ENCODE measurements at regions not wholly inside any gene's neighbourhood (a gene's known extent, or its start where the extent isn't known, plus 50 kb on each side); places are given as distances from the start of the nearest gene placed in this dataset.

- Histone ChIP-seq H3K27me3 (ENCODE audit: control insufficient read depth in 1 of 2, insufficient read depth in 2 of 2, low read length in 2 of 2) (0 out of 5 replicates have a peak, but pooled peaks cover 0 to 3% of the 10 kb centered on the region in 2 experiments), H3K36me3 (replicated peaks in 1 of 2; ENCODE audit: control insufficient read depth in 1 of 2, insufficient read depth in 2 of 2, low read length in 2 of 2) (no peaks in the 10 kb centered on the region), H4K20me1 (ENCODE audit: insufficient read depth, low read length) (no peaks in the 10 kb centered on the region), H3K4me1 (ENCODE audit: insufficient read depth, low read length) (no peaks in the 10 kb centered on the region), H3K4me3 (replicated peaks in 1 of 3; ENCODE audit: insufficient read depth in 1 of 3, low read depth in 2 of 3, low read length in 3 of 3) (no peak overlapping the region), H3K79me2 (ENCODE audit: insufficient read depth, low read length) (no peaks in the 10 kb centered on the region), H3K4me2 (ENCODE audit: low read depth, low read length) (no peak overlapping the region), H3K9ac (ENCODE audit: insufficient read depth, low read depth, low read length) (no peak overlapping the region), H3K9me3 (ENCODE audit: low read length) (no peaks in the 10 kb centered on the region), H2AFZ (ENCODE audit: low read length) (no peak overlapping the region), H3K27ac (ENCODE audit: extremely low read length, insufficient read depth, low read length) (no peak overlapping the region)
- CTCF ChIA-PET (ENCODE audit: low intra/inter-chr PET ratio, low total read pairs) = no interaction called here
- BruUV-seq (replicated peaks) = no TSS peak
- 12% methylated on average over 5 of the region's 5 CpGs for WGBS (ENCODE audit: low lambda C conversion rate)
- intact Hi-C loops (cut with micrococcal nuclease; ENCODE audit: unreplicated experiment) (no loop called here), in situ Hi-C loops (cut with HindIII; ENCODE audit: extremely low pct_ligation_motif_present, low pct_unique_long_range_greater_than_20kb) (no loop called here)
- FAIRE-seq (no peak), DNase-seq (ENCODE audit: low spot score) (no peak), ATAC-seq (no peak)
- no peak for TF ChIP-seq MTA3 (CRISPR knock-in tag; IDR thresholded peaks at IDR 0.05)
- no peak for TF ChIP-seq SP4 (CRISPR knock-in tag; IDR thresholded peaks at IDR 0.05)
- no peak for TF ChIP-seq KAT2B (IDR thresholded peaks at IDR 0.05; ENCODE audit: borderline replicate concordance, low read depth, low read length)
- no peak for TF ChIP-seq TBP (CRISPR knock-in tag; IDR thresholded peaks at IDR 0.05)
- no peak for TF ChIP-seq TCF7 (IDR thresholded peaks at IDR 0.05; ENCODE audit: low read depth)
- no peak for TF ChIP-seq RNF2 (conservative IDR thresholded peaks at IDR 0.05; ENCODE audit: low read depth)
- no peak for TF ChIP-seq FLYWCH1 (CRISPR knock-in tag; IDR thresholded peaks at IDR 0.05)
- no peak for TF ChIP-seq SP140L (CRISPR knock-in tag; IDR thresholded peaks at IDR 0.05; ENCODE audit: borderline replicate concordance)
- TF ChIP-seq BATF2 (CRISPR knock-in tag; IDR thresholded peaks at IDR 0.05) = no peak
- TF ChIP-seq ZNF414 (CRISPR knock-in tag; IDR thresholded peaks at IDR 0.05) = no peak
- TF ChIP-seq ZNF510 (CRISPR knock-in tag; IDR thresholded peaks at IDR 0.05; ENCODE audit: low read depth) = no peak
- TF ChIP-seq JDP2 (CRISPR knock-in tag; IDR thresholded peaks at IDR 0.05; ENCODE audit: borderline replicate concordance) = no peak
- no peak for TF ChIP-seq MEIS1 (CRISPR knock-in tag; IDR thresholded peaks at IDR 0.05; ENCODE audit: borderline replicate concordance)
- no peak for TF ChIP-seq ZFP1 (CRISPR knock-in tag; IDR thresholded peaks at IDR 0.05)
- no peak for TF ChIP-seq PAX8 (CRISPR knock-in tag; IDR thresholded peaks at IDR 0.05; ENCODE audit: borderline replicate concordance)
- POLR2A ChIA-PET = no interaction called here
Observed at GRCh38 chr2:21452263-21452662, 328.5 kb downstream of the TDRD15 start.

Data from HepG2 (cell line).